ENCODE measurements at regions not wholly inside any gene's neighbourhood (a gene's known extent, or its start where the extent isn't known, plus 50 kb on each side); places are given as distances from the start of the nearest gene placed in this dataset.

GRCh38 chr10:8278099-8278498, 223.6 kb downstream of the GATA3 start:
- TF ChIP-seq CTCF (IDR thresholded peaks at IDR 0.05; ENCODE audit: insufficient read depth, low read depth, low read length) = no peak
- TF ChIP-seq EZH2 (IDR thresholded peaks at IDR 0.05; ENCODE audit: insufficient read depth, low read length) = no peak
